AG20443 (cell line): ENCODE measurements at regions not wholly inside any gene's neighbourhood (a gene's known extent, or its start where the extent isn't known, plus 50 kb on each side); places are given as distances from the start of the nearest gene placed in this dataset.
"Not testable (repeated sequence)": the region's sequence is repeated elsewhere in the genome, so short reads cannot be mapped to it uniquely, and the experiment has no call there.

Experiments used
- DNase-seq: peaks from one replicate; pipeline ENCODE4 v3.0.0; 2012; ENCODE audit warnings: low spot score, mixed read lengths

DNA sequence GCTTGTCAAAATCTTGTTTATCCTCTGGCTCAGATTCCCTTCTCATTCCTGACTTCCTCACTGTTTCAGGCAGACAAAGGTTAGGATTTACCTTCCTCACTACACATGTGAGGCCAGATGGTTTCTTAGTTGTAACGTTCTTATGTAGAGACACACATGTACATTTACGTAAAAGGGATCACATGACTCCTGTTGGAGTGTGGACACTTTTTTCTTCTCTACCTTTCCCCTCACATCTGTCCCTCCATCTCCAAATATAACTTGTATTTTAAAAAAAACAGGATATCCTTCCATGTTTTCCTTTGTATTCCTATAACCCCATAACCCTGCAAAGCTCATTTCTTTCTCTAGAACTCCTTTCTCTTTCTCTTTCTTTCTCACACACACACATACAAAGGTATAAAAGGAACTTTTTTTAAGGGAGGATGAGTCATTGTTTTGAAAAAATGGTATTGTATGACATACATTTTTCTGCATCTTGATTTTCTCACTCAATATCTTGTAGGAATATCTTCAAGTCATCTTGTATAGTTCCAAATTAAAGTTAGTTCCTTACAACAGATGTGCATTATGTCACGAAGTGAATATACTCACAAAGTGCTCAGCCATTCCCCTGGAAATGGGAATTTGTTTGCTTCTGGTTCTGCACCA is 78.2 kb upstream of the SULF2 start:
- DNase-seq = no peak

DNA sequence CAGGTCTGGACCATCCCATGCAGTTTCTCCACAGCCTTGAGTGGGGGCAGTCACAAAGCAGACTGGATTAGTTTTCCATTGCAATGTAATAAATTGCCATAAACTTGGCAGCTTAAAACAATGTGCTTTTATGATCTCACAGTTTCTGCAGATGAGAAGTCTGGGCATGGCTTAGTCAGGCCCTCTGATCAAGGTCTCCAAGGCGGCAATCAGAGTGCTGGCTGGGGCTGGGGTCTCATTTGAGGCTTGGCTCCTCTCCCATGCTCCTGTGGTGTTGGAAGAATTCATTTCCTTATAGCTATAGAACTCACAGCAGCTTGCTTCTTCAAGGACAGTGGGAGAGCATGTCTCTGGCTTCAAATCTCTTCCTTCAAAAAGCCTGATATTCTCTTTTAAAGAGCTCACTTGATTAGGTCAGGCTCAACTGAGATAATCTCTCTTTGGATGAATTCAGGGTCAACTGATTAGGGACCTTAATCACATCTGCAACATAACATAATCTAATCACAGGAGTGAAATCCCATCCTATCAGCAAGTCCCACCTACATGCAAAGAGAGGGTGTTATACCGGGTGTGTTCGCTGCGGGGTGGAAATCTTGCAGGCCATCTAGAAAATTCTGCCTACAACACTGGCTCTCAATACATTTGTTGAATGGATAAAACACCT is 77.4 kb upstream of the SULF2 start:
- DNase-seq = no peak

DNA sequence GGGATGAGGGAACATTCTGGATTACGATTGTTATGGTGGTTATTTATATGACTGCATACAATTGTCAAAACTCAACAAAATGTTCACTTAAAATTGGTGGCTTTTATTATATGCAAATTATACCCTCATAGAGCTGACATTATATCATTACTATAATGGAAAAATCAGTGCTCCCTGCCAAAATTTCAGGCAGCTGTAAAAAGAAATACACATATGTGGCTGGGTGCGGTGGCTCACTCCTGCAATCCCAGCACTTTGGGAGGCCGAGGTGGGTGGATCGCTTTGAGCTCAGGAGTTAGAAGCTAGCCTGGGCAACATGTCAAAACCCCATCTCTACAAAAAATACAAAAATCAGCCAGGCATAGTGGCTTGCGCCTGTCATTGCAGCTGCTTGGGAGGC is 75.8 kb upstream of the SULF2 start:
- no peak for DNase-seq

DNA sequence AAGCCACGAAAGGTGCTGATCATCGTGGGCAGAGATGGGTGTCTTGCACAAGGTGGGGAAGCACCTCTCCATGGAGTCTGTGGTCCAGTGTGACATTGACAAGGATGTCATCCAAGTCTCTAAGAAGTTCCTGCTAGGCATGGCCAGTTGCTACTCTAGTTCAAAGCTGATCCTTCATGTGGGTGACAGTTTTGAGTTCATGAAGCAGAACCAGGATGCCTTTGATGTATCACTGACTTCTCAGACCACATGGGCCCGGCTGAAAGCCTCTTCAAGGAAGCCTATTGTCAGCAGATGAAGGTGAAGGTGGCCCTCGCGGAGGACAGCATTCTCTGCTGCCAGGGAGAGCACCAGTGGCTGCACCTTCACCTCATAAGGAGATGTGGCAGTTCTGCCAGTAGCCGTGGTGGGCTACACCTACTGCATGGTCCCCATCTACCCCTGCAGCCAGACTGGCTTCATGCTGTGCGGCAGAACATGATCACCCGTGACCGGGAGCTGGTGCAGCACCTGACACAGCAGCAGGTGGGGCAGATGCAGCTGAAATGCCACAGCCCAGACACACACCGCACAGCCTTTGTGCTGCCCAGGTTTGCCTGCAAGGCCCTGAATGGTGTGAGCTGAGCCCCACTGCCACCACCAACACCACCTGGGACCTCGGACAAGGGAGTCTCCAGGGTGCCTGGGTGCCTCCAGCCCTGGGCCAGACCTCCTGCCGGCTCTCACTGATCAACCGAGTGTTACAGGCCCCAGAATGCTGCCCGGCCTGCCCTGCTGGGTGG is 75.0 kb upstream of the SULF2 start:
- no peak for DNase-seq

DNA sequence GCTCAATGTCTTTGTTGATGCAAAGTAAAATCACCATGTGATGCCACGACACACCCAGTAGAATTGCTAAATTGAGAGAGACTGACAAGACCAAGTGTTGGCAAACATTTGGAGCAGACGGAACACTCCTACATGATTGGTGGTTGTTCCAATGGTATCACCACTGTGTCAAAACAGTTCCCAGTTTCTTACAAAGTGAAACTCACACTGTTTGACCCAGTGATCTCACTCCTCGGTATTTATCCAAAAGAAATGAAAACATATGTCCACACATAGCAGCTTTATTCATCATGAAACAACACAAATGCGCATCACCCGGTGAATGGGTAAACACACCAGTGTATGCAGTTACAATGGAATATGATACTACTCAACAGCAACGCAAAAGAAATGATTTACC is 74.0 kb upstream of the SULF2 start:
- no peak for DNase-seq

DNA sequence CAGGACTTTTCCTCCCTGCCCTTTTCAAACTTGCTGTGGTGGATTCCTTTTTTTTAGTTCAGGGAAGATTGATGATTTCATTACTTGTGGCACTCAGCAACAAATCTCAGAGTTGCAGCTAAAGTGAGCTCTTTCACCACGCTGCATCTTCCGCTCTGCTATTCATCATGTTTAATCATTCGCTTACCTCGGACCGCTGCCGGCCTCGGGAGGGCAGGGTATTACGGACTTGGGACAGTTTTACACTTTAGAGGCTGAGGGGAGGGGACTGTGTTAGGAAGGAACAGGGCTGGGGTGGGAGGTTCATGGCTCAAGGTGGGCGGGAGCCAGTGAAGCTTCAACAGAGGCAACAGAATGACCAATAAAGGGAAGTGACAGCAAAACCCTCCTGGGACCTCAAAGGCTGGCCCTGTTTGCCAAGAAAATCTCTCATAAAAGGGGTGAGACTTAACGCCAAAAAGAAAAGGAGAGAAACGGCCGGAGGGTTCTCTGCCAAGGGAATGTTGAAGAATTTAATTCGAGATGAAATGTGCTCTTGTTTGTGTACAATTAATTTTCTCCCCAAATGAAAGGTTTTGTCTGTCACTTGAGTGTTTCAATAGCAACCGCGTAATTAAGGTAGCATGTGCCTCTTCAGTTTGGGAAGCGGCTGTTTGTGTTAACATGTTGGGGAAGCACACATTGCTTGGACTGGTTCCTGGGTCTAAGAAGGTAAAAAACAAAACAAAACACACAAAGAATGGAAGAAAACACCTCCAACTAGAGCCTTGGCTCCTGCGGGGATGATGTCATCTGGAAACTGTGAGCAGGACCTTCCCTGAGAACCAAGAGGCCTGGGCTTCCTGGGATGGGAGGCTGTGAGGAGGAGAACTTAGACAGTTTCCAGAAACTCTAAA is 72.5 kb upstream of the SULF2 start:
- peak; percentile 65 for DNase-seq

DNA sequence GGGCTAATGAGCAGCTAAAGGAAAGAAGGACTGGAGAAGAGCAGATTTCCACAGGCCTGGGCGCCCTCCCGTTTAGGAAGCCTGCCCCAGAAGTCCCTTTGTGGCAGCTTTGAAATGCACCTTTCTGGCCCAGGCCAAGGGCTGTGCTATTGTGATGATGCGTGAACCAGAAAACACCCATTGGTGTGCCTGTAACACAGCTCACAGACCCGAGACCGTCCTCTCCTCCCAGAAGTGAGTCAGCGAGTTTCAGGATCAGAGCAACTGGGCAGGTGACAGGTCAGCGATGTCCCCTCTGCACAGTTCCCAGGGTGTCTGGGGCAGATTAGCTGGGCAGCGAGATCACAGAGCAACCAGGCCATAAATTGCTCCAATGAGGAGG is 71.9 kb upstream of the SULF2 start:
- DNase-seq = peak; percentile 26

DNA sequence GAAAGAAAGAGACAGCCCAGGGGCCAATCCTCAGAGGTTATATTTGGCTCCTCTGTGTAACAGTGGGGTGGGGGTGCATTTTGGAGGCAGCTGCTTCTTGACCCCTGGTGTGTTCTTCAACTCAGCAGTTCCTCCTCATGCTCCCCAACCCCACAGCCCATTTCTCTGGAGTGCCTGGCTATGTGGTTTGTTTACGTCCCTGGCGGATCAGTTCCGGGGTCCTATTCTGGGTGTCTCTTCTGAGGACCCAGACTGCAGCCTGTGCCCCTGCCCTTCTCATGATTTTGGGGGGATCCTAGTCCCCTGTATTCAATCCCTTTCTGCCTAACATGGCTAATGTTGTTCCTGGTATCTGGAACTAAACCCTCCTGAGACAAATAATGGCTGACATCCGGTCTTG is 70.5 kb upstream of the SULF2 start:
- DNase-seq = no peak

DNA sequence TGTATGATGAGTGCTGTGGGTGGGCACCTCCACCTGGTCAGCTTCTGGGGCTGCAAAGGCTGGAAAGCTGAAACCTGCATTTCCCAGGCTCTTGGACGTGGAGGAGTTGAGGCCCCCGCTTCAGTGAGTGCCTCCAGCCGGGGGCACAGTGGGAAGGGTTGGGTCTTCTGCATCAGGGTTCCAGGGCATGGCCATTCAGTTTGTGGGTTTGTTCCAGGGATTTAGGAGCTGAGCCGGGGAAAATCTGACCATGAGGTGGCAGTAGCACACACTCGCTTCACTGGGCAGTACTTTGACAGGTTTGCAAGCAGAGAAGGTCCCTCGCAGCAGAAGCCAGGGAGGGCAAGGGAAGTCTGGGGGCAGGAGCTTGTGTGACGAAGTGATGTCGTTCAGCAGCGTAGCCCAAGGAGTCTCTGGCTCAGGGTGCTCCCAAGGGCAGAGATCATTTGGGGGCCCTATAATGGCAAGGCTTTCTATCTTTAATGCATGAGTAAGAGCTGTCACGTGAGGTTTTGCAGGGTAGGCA is 69.5 kb upstream of the SULF2 start:
- DNase-seq = peak; percentile 40

DNA sequence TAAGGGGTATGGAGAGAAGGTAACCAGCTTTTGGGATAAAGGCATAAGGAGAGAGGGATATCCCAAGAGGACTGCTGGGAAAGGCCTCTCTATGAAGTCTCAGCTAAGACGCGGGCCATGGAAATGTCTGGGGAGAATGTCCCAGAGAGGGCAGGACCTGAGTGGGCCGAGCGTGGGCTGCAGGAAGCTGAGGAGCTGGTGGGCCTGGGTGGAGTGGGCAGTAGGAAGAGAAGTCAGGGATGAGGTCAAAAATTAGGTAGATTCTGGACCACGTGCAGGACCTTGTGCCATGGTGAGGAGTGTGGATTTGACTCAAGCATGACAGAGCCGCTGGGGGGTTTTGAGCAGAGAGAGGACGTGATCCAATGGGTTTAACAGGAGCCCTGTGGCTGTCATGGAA is 66.5 kb upstream of the SULF2 start:
- no peak for DNase-seq

DNA sequence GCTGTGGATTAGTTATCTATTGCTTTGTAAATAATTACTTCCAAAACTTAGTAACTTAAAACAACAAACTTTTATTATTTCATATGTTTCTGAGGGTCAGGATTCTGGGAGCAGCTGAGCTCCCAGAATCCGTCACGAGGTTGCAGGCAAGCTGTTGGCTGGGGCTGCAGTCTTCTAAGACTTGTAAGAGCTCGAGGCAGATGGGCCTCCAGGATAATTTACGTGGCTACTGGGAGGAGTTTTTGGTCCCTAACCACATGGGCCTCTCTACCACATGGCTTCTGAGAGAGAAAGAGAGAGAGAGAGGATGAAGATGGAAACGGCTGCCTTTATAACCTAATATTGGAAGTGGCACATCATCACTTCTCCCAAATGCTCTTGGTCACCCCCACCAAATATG is 64.9 kb upstream of the SULF2 start:
- DNase-seq = no peak

DNA sequence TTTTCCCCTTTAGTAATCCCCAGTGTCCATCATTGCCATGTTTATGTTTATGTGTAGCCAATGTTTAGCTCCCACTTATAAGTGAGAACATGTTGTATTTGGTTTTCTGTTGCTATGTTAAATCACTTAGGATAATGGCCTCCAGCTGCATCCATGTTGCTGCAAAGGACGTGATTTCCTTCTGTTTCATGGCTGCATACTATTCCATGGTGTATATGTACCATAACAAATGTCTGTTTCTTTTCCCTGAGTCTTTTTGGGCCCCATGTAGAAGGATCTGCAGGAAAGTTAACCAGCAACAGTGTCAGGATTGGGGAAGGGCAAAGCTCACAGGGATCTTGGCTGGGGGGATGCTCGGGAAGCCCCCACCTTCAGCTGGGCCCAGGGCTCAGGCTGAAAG is 64.3 kb upstream of the SULF2 start:
- no peak for DNase-seq

DNA sequence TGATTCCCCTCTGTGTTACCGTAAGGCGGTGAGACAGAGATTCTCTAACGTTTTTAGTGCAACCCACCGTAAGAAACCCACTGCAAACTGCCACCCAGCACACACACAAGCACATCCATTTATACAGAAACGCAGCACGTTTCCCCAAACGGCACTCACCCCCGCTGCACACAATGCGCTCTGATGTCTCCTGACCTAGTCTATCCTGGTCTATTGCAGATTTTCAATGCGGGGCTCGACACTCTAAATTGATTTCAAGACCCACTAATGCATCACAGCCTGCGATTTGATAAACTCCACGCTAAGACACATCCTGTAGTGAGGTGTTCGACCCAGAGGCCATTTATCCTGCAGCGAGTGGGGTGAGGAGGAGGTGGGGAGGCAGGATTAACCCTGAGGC is 63.7 kb upstream of the SULF2 start:
- DNase-seq = no peak

DNA sequence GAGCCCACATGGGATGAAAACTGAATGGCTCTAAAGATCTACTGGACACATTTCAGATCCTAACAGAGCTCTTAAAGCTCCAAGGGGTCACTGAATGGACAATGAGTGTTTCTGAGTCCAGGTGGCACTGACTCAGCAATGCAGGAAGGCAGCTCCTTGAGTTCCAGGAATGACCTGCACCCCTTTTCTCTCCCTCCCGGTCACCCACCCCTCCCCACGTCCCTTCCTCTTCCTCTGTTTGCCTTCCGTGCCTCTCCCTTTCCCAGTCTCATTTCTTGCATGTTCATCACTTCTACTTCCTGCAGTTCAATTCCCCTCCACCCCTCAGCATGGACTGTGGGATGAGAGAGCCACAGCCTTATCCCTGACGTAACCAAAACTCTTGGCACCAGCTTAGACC is 63.3 kb upstream of the SULF2 start:
- not testable (repeated sequence) for DNase-seq

DNA sequence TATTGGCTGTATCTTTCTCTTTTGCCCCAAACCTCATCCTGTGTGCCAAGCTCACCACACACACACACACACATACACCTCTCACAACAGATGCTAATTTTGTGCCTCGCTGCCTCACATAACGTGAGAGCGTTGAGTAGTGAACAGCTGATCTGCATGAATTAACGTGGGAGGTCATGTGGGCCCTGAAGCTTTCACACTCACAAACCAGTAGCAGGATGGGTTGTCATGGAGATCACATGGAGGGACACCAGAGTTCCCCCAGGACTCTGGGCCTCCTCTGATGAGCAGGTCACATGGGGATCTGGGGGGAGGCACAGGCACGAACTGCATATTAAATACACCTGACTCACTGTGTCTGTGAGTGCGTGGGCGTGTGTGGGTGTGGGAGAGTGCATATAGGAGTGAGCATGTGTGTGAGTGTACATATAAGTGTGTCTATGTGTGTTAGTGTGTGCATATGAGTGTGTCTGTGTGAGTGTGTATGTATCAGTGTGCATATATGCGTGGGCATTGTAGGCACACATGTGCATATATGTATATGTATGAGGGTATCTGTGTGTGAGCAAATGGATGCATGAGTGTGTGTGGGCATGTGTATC is 62.7 kb upstream of the SULF2 start:
- no peak for DNase-seq

DNA sequence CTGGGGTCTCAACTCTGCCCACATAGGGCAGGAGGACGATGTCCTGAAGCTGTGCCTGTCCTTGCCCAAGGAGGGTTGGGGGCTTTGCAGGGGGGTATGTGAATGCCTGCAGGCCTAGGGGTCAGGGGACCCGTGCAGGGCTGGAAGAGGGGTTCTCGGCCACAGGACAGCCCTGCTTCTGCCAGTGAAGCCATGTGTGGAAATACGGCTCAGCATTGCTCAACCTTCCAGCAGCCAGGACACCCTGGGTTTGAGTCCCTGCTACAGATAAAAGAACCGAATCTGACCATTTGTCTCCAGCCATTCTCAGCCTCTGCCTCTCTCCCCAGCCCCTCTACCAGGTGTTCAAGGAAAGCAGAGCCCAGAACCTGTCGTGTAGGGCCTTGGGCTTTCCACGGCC is 61.9 kb upstream of the SULF2 start:
- not testable (repeated sequence) for DNase-seq

DNA sequence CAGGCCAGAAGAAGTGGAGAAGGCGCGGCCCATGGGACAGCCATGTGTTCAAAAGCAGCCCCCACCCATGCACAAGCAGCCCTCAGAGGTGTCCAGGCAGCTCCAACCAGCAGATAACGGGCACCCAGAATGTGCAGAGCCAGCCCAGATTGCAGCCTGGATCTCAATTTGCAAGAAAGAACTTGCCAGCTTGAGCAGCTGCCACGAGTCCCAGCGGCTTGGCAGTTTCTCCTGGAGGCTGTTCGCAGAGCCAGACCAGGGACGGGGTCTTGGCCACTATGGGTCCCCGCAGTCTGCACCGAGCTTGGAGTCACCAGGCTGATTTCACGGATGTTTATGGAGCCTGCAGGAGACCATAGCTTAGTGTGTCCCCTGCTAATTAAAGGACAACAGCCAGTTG is 61.4 kb upstream of the SULF2 start:
- DNase-seq = not testable (repeated sequence)

DNA sequence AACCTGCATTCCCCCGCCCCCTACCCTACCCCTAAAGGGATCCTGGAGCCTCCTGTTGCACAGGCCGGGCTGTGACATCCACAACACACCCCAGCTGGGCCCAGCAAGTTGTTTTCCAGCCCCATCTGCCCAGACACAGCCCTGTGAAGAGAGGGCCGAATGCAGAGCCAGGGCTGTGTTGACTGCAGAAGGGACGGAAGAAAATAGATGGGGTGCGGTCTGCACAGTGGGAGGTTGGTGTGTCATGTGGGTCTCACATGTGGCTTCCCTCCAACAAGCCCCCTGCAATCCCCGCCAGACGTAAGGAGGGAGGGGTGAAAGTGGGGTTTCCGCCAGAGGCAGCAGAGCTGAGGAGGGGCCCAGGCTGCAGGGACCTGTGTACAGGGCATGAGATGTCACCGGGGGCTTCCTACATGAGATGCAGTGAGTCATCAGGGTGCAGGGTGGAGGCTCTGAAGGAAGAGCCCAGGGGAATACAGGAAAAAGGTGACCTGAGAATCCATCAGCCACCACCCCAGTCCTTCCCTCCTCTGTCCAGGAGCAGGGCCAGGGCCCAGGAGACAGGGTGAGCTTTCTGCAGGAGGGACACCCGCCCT is 60.2 kb upstream of the SULF2 start:
- DNase-seq = not testable (repeated sequence)

DNA sequence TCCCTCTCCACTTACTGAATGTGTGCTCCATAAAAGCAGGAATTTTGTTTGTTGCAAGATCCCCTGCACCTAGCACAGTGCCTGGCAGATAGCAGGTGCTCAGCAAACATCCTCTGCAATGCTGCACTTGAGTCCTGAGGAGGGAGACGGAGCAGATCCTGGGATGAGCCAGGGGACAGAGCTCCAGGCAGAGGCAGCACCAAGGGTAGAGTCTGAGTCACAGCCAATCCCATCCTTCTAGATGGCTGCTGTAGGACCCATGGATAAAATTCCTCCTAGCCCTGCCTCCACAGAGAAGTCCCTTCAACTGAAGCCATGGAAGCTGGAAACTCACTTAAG is 59.3 kb upstream of the SULF2 start:
- DNase-seq = not testable (repeated sequence)

DNA sequence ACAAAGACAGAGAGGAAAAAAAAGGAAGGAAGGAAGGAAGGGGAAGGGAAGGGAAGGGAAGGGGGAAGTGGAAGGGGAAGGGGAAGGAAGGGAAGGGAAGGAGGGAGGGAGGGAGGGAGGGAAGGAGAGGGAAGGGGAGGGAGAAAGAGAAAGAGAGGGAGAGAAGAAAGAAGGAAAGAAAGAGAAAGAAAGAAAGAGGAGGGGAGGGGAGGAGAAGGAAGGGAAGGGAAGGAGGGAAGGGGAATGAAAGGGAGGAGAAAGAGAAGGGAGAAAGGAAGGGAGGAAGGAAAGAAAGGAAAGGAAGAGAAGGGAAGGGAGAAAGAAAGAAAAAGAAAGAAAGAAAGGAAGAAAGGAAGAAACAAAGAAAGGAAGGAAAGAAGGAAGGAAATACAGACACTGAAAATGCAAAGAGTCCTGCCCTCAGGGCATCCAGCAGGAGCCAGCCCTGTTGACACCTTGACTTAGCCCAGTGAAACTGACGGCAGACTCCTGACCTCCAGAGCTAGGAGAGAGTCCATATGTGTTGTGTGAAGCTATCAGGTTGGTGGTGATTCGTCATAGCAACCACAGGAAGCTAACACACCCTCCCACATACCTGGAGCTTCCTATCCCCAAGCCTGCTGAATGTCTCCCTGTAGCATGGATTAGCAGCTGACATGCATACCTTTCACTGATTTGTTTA is 58.7 kb upstream of the SULF2 start:
- DNase-seq = no peak

DNA sequence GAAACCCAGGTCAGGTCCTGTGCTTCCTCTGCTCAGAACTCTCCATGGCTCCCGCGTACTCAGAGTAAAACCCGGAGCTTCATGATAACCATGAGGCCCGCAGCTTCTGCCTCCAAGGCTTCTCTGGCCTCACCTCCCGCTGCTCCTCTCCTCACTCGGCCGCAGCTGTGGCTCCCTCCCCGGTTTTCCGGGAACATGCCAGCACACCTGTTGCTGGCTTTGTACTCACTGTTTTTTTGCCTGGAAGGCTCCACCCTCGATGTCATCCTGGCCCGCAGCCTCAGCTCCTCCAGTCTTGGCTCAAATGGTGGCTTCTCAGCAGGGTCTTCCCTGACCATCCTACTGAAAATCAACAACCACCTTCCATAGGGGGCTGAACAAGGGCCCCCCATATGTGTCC is 57.7 kb upstream of the SULF2 start:
- not testable (repeated sequence) for DNase-seq
